ENCODE measurements at regions not wholly inside any gene's neighbourhood (a gene's known extent, or its start where the extent isn't known, plus 50 kb on each side); places are given as distances from the start of the nearest gene placed in this dataset.

- Histone ChIP-seq H3K4me3 (replicated peaks in 1 of 3; ENCODE audit: insufficient read depth in 1 of 3, low read depth in 1 of 3, low read length in 3 of 3) (no peak overlapping the region), H3K27ac (ENCODE audit: insufficient read depth, low read depth, low read length) (no peak overlapping the region), H3K79me2 (ENCODE audit: control insufficient read depth, insufficient read depth, low read length) (no peaks in the 10 kb centered on the region), H3K4me2 (ENCODE audit: insufficient read depth, low read length) (no peak overlapping the region), H4K20me1 (replicated peaks; ENCODE audit: control insufficient read depth, extremely low read depth, insufficient read depth, low read length) (no peaks in the 10 kb centered on the region), H2AFZ (ENCODE audit: low read depth, low read length) (no peak overlapping the region), H3K4me1 (ENCODE audit: control insufficient read depth, extremely low read depth, insufficient read depth, low read length) (no peaks in the 10 kb centered on the region), H3K9me1 (replicated peaks; ENCODE audit: control insufficient read depth, extremely low read depth, insufficient read depth, low read length) (no peaks in the 10 kb centered on the region), H3K9ac (replicated peaks; ENCODE audit: extremely low read depth, insufficient read depth, low read length) (no peak overlapping the region), H3K9me3 (replicated peaks; ENCODE audit: control insufficient read depth, insufficient read depth, low read length) (no peaks in the 10 kb centered on the region), H3K27me3 (ENCODE audit: control insufficient read depth in 2 of 2, insufficient read depth in 2 of 2, low read length in 2 of 2) (no peaks in the 10 kb centered on the region), H3K36me3 (ENCODE audit: control insufficient read depth in 2 of 2, extremely low read depth in 1 of 2, insufficient read depth in 2 of 2, low read length in 2 of 2) (no peaks in the 10 kb centered on the region)
- ChIA-PET POLR2A (no interaction called here), CTCF (interaction anchor here (0.8 kb wide), 1 partner anchor 9 kb away, joined by 3 read pairs; no protein-coding TSS in a partner anchor)
- TF ChIP-seq MAX (IDR thresholded peaks at IDR 0.05; ENCODE audit: insufficient read depth, insufficient read length) = no peak
- TF ChIP-seq POLR2AphosphoS5 (IDR thresholded peaks at IDR 0.05; ENCODE audit: insufficient read depth, low read depth, low read length) = no peak
- no peak for TF ChIP-seq CTCF (IDR thresholded peaks at IDR 0.05; ENCODE audit: extremely low read depth in 1 of 2, insufficient read depth in 1 of 2, low read depth in 1 of 2, low read length in 2 of 2)
- no peak for TF ChIP-seq POLR2A (IDR thresholded peaks at IDR 0.05; ENCODE audit: low read depth, low read length)
- TF ChIP-seq MYC (IDR thresholded peaks at IDR 0.05; ENCODE audit: low read depth, low read length) = no peak
- no peak for TF ChIP-seq JUN (IDR thresholded peaks at IDR 0.05; ENCODE audit: borderline replicate concordance, insufficient read depth, insufficient read length, low read depth)
- TF ChIP-seq GATA2 (IDR thresholded peaks at IDR 0.05; ENCODE audit: insufficient read depth, insufficient read length, low read depth, low read length) = no peak
- TF ChIP-seq EZH2 (IDR thresholded peaks at IDR 0.05; ENCODE audit: borderline replicate concordance, low read depth, low read length, severe bottlenecking) = no peak
- no peak for TF ChIP-seq FOS (IDR thresholded peaks at IDR 0.05; ENCODE audit: borderline replicate concordance, insufficient read depth, low read length)
- DNase-seq (ENCODE audit: low read depth, low spot score) = no peak
- no TSS peak for BruUV-seq (replicated peaks)
- no peak for FAIRE-seq
- dilution Hi-C loops (cut with MboI; ENCODE audit: extremely low pct_ligation_motif_present, low sequenced_read_pairs) (no loop called here), intact Hi-C loops (cut with micrococcal nuclease) (no loop called here)
Measured at GRCh38 chr1:101098907-101099306, 73.3 kb upstream of the DPH5 start.

Measured in endothelial cell of umbilical vein (primary cell).